ENCODE measurements at regions not wholly inside any gene's neighbourhood (a gene's known extent, or its start where the extent isn't known, plus 50 kb on each side); places are given as distances from the start of the nearest gene placed in this dataset.

DNA sequence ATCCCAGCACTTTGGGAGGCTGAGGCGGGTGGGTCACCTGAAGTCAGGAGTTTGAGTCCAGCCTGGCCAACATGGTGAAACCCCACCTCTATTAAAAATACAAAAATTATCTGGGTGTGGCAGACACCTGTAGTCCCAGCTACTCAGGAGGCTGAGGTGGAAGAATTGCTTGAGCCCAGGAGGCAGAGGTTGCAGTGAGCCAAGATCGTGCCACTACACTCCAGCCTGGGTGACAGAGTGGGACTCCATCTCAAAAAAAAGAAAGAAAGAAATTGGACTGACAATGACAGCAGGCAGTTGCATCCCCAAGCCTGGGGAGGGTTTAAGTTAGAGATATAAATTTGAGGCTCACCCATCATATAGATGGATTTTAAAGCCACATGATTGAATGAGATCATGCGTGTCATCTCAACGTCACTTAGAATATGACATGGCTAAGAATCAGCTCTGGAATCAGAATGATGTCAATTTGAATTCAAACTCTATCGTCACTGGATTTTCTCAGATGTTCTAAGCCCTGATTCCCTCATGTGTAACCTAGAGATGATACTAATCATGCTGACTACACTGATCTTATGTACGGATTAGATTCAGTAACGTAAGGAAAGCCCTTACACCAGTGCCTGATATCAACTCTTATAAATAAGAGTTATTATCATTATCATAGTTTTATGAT, 534.0 kb upstream of the JARID2 start:
- in situ Hi-C loops (cut with HindIII; ENCODE audit: low sequenced_read_pairs) = no loop called here
- DNase-seq (ENCODE audit: low read depth) = no peak
- H3K4me3 ChIP-seq (ENCODE audit: low read depth, low read length) = no peak overlapping the region
- TF ChIP-seq, protein P1, sequence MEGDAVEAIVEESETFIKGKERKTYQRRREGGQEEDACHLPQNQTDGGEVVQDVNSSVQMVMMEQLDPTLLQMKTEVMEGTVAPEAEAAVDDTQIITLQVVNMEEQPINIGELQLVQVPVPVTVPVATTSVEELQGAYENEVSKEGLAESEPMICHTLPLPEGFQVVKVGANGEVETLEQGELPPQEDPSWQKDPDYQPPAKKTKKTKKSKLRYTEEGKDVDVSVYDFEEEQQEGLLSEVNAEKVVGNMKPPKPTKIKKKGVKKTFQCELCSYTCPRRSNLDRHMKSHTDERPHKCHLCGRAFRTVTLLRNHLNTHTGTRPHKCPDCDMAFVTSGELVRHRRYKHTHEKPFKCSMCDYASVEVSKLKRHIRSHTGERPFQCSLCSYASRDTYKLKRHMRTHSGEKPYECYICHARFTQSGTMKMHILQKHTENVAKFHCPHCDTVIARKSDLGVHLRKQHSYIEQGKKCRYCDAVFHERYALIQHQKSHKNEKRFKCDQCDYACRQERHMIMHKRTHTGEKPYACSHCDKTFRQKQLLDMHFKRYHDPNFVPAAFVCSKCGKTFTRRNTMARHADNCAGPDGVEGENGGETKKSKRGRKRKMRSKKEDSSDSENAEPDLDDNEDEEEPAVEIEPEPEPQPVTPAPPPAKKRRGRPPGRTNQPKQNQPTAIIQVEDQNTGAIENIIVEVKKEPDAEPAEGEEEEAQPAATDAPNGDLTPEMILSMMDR (IDR thresholded peaks at IDR 0.05; ENCODE audit: low read depth, low read length, missing control alignments) = no peak

- no peak overlapping the region for H3K4me3 ChIP-seq (ENCODE audit: low read depth, low read length)
- in situ Hi-C loops (cut with HindIII; ENCODE audit: low sequenced_read_pairs) = no loop called here
- TF ChIP-seq, protein P1 (IDR thresholded peaks at IDR 0.05; ENCODE audit: low read depth, low read length, missing control alignments) = no peak
- DNase-seq (ENCODE audit: low read depth) = peak; percentile 45
These were observed 532.6 kb upstream of the JARID2 start for GRCh38 chr6:14713008-14713960.

- in situ Hi-C loops (cut with HindIII; ENCODE audit: low sequenced_read_pairs) = no loop called here
- DNase-seq (ENCODE audit: low read depth) = no peak
- H3K4me3 ChIP-seq (ENCODE audit: low read depth, low read length) = no peak overlapping the region
- TF ChIP-seq, protein P1 (IDR thresholded peaks at IDR 0.05; ENCODE audit: low read depth, low read length, missing control alignments) = no peak
These were observed 531.8 kb upstream of the JARID2 start for GRCh38 chr6:14713966-14714631.

DNA sequence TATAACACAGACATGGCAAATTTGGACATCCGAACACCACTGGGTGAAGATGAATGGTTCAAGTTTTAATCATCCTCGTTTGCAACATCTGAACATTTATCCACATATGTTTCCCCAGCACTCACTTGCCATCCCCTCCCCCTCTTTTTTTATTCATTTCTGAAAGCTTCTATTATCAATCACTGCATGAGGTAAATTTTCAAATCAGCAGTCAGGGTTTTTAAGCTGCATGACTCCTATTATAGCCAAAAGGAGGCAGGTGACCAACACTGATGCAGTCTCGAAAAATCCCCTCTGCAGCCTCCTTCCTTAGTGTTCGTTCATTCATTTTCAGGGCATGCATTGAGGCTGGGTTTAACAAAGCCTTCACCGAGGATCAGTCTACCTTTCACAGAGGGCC, 530.8 kb upstream of the JARID2 start:
- in situ Hi-C loops (cut with HindIII; ENCODE audit: low sequenced_read_pairs) = no loop called here
- no peak overlapping the region for H3K4me3 ChIP-seq (ENCODE audit: low read depth, low read length)
- no peak for DNase-seq (ENCODE audit: low read depth)
- TF ChIP-seq, protein P1 (IDR thresholded peaks at IDR 0.05; ENCODE audit: low read depth, low read length, missing control alignments) = no peak

DNA sequence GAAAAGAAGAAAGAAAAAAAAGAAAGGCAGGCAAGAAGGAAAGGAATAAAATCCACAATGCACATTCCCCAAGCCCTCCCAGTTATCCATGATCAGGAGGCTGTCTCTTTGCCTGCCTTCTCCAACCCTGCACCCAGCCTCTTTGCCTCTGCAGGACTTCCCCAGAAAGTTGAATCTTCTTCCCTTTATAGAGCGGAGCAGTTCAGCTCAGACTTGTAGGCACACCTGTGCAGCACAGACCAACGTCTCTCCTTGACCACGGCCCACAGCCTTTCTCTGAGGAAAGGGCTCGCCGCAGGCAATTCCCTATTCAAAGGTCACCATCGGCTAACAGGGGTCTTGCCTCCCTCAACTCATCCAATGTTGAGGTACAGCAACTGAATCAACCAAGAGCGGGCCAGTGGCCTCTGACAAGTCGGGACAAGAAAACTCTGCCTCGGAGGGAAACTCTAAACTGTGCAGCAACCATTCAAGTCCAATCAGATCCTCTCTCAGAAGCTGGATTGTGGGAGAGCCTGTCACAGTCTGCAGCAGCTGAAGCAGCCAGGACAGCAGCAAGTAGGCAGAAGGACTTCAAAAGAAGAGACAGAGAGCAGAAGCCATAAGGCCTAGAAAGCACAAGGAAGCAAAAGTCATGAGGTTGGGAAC, 529.2 kb upstream of the JARID2 start:
- H3K4me3 ChIP-seq (ENCODE audit: low read depth, low read length) = no peak overlapping the region
- TF ChIP-seq, protein P1 (IDR thresholded peaks at IDR 0.05; ENCODE audit: low read depth, low read length, missing control alignments) = no peak
- no peak for DNase-seq (ENCODE audit: low read depth)
- in situ Hi-C loops (cut with HindIII; ENCODE audit: low sequenced_read_pairs) = no loop called here

- in situ Hi-C loops (cut with HindIII; ENCODE audit: low sequenced_read_pairs) = no loop called here
- TF ChIP-seq, protein P1 (IDR thresholded peaks at IDR 0.05; ENCODE audit: low read depth, low read length, missing control alignments) = no peak
- H3K4me3 ChIP-seq (ENCODE audit: low read depth, low read length) = no peak overlapping the region
- DNase-seq (ENCODE audit: low read depth) = no peak
These were observed 528.6 kb upstream of the JARID2 start for GRCh38 chr6:14717307-14717706.

All from astrocyte of the cerebellum (primary cell).